HG03159 (cell line): ENCODE measurements at regions not wholly inside any gene's neighbourhood (a gene's known extent, or its start where the extent isn't known, plus 50 kb on each side); places are given as distances from the start of the nearest gene placed in this dataset.

Experiments
- ATAC-seq: cut with Tn5 transposase; IDR thresholded peaks from one replicate; pipeline ENCODE4 v1.9.1; 2021; ENCODE audit warnings: mild to moderate bottlenecking, moderate library complexity; ENCODE audit not compliant: unreplicated experiment

GRCh38 chr4:128341634-128342033 lies 54.0 kb upstream of the PGRMC2 start:
- ATAC-seq = no peak

DNA sequence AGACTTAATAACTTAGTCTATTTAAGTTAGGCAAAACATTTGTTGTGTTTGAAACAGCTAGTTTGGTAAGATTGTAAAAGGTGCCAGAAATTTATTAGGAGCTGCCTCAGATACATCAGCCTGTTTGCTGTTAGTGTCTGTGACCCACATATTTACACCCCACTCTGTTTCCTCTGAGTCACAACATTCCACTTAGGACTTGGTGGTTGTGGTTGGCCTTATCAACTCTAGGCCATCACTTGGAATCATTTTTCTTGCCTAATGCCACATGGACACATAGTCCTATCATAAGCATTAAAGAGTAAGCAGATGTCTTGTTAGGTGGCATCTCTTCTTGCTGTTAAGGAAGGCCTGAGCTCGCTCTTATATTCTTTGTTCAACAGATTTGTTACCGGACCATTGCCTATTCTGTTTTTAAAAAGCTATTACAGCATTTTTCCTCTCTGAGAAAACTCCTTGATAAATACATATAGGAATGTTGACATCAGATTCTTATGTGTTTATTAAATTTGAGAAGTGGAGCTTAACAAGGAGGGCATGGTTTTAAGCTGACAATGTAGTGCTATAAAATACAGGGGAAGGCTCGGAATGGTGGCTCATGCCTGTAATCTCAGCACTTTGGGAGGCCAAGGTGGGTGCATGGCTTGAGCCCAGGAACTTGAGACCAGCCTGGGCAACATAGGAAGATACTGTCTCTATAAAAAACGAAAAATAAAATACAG lies 51.2 kb upstream of the PGRMC2 start:
- no peak for ATAC-seq

GRCh38 chr4:128337863-128338262 lies 50.2 kb upstream of the PGRMC2 start:
- no peak for ATAC-seq
